ENCODE measurements at regions not wholly inside any gene's neighbourhood (a gene's known extent, or its start where the extent isn't known, plus 50 kb on each side); places are given as distances from the start of the nearest gene placed in this dataset.

DNA sequence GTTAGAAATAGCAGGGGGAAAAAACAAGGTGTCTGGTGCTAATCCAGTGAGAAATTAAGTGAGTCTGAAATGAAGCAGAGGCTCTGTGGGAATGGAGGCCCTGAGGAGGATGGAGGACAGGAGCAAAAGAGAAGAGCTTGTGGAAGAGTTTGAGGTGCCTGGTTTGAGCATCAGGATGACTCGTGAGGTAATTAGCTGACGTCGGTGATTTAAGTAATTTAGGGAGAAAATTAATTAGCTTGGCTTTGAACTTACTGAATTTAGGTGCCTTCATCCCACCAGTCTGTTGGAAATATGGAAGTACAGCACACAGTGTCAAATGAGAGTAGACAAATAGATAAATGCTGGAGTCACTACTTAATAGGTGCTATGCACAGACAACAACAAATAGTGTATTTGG, 103.0 kb upstream of the CDH6 start:
- no peak for TF ChIP-seq CTCF (IDR thresholded peaks at IDR 0.05; ENCODE audit: insufficient read depth, low read length)
- no peak for TF ChIP-seq REST (IDR thresholded peaks at IDR 0.05; ENCODE audit: insufficient replicate concordance, low read depth)
- no peak for TF ChIP-seq GABPA (IDR thresholded peaks at IDR 0.05; ENCODE audit: low read depth)
- no peak for TF ChIP-seq POLR2AphosphoS5 (IDR thresholded peaks at IDR 0.05; ENCODE audit: low read depth)
- TF ChIP-seq SPI1 (IDR thresholded peaks at IDR 0.05; ENCODE audit: borderline replicate concordance, low read depth): no peak

Data from HL-60 (cell line).